Tibial nerve (tissue), 4 donors: ENCODE measurements at regions not wholly inside any gene's neighbourhood (a gene's known extent, or its start where the extent isn't known, plus 50 kb on each side); places are given as distances from the start of the nearest gene placed in this dataset.

ENCODE experiments used
- EP300 ChIP-seq, 2 donors: sonication (generic); formaldehyde crosslinking; IDR thresholded peaks; one replicate each; pipeline ENCODE4 v1.6.1; 2017; ENCODE audit warnings: antibody characterized with exemption in 2 of 2, mild to moderate bottlenecking in 1 of 2
- TF ChIP-seq, protein P1 (sequence below), 5 experiments: fragments of 200-600 bp in 3 of 5; fragments of 450-650 bp in 2 of 5; sonication (generic) in 3 of 5; IDR thresholded peaks; one replicate each; pipeline ENCODE4 v1.5.1; 2016 to 2019; ENCODE audit warnings: antibody characterized with exemption in 5 of 5, mild to moderate bottlenecking in 3 of 5, moderate library complexity in 2 of 5

DNA sequence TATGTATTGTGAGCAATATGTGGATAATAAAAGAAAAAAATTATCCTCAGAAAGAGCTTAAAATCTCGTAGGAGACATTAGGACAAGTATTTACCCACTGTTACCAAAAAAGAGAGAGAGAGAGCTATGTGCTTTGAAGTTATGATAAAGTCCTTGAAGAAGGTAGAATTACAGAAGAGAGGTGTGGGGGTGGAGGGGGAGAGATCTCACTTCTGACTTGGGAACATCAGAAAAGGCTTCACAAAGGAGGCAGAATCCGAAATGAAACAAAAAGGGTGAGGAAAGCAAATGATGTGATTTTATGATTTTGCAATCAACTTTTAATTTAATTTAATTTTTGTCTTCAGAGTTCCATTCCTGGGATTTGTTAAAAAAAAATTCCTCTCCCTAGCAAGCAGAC, 311.8 kb upstream of the ATP2B1 start:
- TF ChIP-seq EP300 (IDR thresholded peaks at IDR 0.05): no peak
- TF ChIP-seq, protein P1, sequence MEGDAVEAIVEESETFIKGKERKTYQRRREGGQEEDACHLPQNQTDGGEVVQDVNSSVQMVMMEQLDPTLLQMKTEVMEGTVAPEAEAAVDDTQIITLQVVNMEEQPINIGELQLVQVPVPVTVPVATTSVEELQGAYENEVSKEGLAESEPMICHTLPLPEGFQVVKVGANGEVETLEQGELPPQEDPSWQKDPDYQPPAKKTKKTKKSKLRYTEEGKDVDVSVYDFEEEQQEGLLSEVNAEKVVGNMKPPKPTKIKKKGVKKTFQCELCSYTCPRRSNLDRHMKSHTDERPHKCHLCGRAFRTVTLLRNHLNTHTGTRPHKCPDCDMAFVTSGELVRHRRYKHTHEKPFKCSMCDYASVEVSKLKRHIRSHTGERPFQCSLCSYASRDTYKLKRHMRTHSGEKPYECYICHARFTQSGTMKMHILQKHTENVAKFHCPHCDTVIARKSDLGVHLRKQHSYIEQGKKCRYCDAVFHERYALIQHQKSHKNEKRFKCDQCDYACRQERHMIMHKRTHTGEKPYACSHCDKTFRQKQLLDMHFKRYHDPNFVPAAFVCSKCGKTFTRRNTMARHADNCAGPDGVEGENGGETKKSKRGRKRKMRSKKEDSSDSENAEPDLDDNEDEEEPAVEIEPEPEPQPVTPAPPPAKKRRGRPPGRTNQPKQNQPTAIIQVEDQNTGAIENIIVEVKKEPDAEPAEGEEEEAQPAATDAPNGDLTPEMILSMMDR (IDR thresholded peaks at IDR 0.05): no peak
